ENCODE measurements at regions not wholly inside any gene's neighbourhood (a gene's known extent, or its start where the extent isn't known, plus 50 kb on each side); places are given as distances from the start of the nearest gene placed in this dataset.
"Not testable (repeated sequence)": the region's sequence is repeated elsewhere in the genome, so short reads cannot be mapped to it uniquely, and the experiment has no call there.

- H3K4me2 ChIP-seq (ENCODE audit: insufficient read depth, insufficient read length, low read length); DNase-seq; H3K27me3 ChIP-seq (ENCODE audit: insufficient read depth, low read length); H2BK15ac ChIP-seq (ENCODE audit: low read depth, low read length); H3K9me3 Mint-ChIP-seq; H3K9me3 ChIP-seq (ENCODE audit: control insufficient read depth, low read depth, low read length); H3K4ac ChIP-seq (ENCODE audit: low read depth, low read length); H3K14ac ChIP-seq (ENCODE audit: insufficient read depth, low read length); H3K4me3 Mint-ChIP-seq; H3K27ac ChIP-seq (ENCODE audit: insufficient read length, low read depth, low read length); H4K5ac ChIP-seq (ENCODE audit: insufficient read length, low read depth, low read length); H3K79me2 ChIP-seq (ENCODE audit: insufficient read depth, low read length); H3T11ph ChIP-seq (ENCODE audit: low read length); H2AK5ac ChIP-seq (ENCODE audit: insufficient read length, low read length); H3K79me1 ChIP-seq (ENCODE audit: insufficient read depth, low read depth, low read length, poor library complexity, severe bottlenecking); H3K23ac ChIP-seq (ENCODE audit: insufficient read length, low read depth, low read length); H3K23me2 ChIP-seq (ENCODE audit: insufficient read length, low read depth, low read length, poor library complexity, severe bottlenecking); H3K27me3 Mint-ChIP-seq (ENCODE audit: low read depth); H2BK20ac ChIP-seq (ENCODE audit: low read depth, low read length, poor library complexity, severe bottlenecking); H3K56ac ChIP-seq (ENCODE audit: insufficient read length, low read depth, low read length); H3K4me1 Mint-ChIP-seq; H2BK5ac ChIP-seq (ENCODE audit: insufficient read length, low read length); H3K9ac ChIP-seq (ENCODE audit: extremely low read depth, insufficient read length, low read length); H3K18ac ChIP-seq (ENCODE audit: insufficient read length, low read depth, low read length); H4K91ac ChIP-seq (ENCODE audit: insufficient read length, low read depth, low read length); H4K20me1 ChIP-seq (ENCODE audit: control insufficient read depth, insufficient read depth, insufficient read length); H2BK120ac ChIP-seq (ENCODE audit: low read depth, low read length, poor library complexity, severe bottlenecking); H4K8ac ChIP-seq (replicated peaks; ENCODE audit: insufficient read length, low read depth, low read length); H2BK12ac ChIP-seq (ENCODE audit: insufficient read length, low read depth, low read length); H2AFZ ChIP-seq (ENCODE audit: low read length); H3K4me1 ChIP-seq (ENCODE audit: insufficient read depth, low read length): not testable (repeated sequence)
- peaks cover 21 to 37% (median 32%) of the 10 kb centered on the region in 3 experiments; a peak in 6 of 7 replicates for H3K36me3 Mint-ChIP-seq (ENCODE audit: insufficient read depth in 1 of 3, low read depth in 3 of 3)
- no CpG with 5 or more reads among the region's 5 CpGs for WGBS (ENCODE audit: extremely low coverage, insufficient read length, low lambda C conversion rate)
- H3K27ac Mint-ChIP-seq, result peak overlapping the region in 1 of 3 experiments; percentile 34; a peak in 2 of 7 replicates
Observed at GRCh38 chr16:70023956-70024355, 72.8 kb downstream of the CLEC18A start.

GRCh38 chr16:70026165-70026854 lies 75.2 kb downstream of the CLEC18A start:
- H4K20me1 ChIP-seq (ENCODE audit: control insufficient read depth, insufficient read depth, insufficient read length); H3K23ac ChIP-seq (ENCODE audit: insufficient read length, low read depth, low read length); H3K4me2 ChIP-seq (ENCODE audit: insufficient read depth, insufficient read length, low read length); H3K9me3 ChIP-seq (ENCODE audit: control insufficient read depth, low read depth, low read length); H3K4me3 Mint-ChIP-seq; H3K18ac ChIP-seq (ENCODE audit: insufficient read length, low read depth, low read length); H3K14ac ChIP-seq (ENCODE audit: insufficient read depth, low read length); H4K5ac ChIP-seq (ENCODE audit: insufficient read length, low read depth, low read length); H2AK5ac ChIP-seq (ENCODE audit: insufficient read length, low read length); H3K9ac ChIP-seq (ENCODE audit: extremely low read depth, insufficient read length, low read length); H2BK12ac ChIP-seq (ENCODE audit: insufficient read length, low read depth, low read length); H3K23me2 ChIP-seq (ENCODE audit: insufficient read length, low read depth, low read length, poor library complexity, severe bottlenecking); H4K8ac ChIP-seq (replicated peaks; ENCODE audit: insufficient read length, low read depth, low read length); H3K4me1 Mint-ChIP-seq; H3K27me3 Mint-ChIP-seq (ENCODE audit: low read depth); H2BK120ac ChIP-seq (ENCODE audit: low read depth, low read length, poor library complexity, severe bottlenecking); H2BK15ac ChIP-seq (ENCODE audit: low read depth, low read length); H2BK20ac ChIP-seq (ENCODE audit: low read depth, low read length, poor library complexity, severe bottlenecking); H2BK5ac ChIP-seq (ENCODE audit: insufficient read length, low read length); H3K9me3 Mint-ChIP-seq; H3K56ac ChIP-seq (ENCODE audit: insufficient read length, low read depth, low read length); H3T11ph ChIP-seq (ENCODE audit: low read length); H3K79me2 ChIP-seq (ENCODE audit: insufficient read depth, low read length); H3K4ac ChIP-seq (ENCODE audit: low read depth, low read length); H4K91ac ChIP-seq (ENCODE audit: insufficient read length, low read depth, low read length); DNase-seq; H2AFZ ChIP-seq (ENCODE audit: low read length); H3K4me1 ChIP-seq (ENCODE audit: insufficient read depth, low read length); H3K79me1 ChIP-seq (ENCODE audit: insufficient read depth, low read depth, low read length, poor library complexity, severe bottlenecking); H3K27ac ChIP-seq (ENCODE audit: insufficient read length, low read depth, low read length); H3K27me3 ChIP-seq (ENCODE audit: insufficient read depth, low read length): not testable (repeated sequence)
- Mint-ChIP-seq H3K27ac (peak overlapping the region in 2 of 3 experiments; percentile 55 to 59; a peak in 3 of 7 replicates), H3K36me3 (ENCODE audit: insufficient read depth in 1 of 3, low read depth in 3 of 3) (peaks cover 16 to 40% (median 38%) of the 10 kb centered on the region in 3 experiments; a peak in 6 of 7 replicates)
- WGBS (ENCODE audit: extremely low coverage, insufficient read length, low lambda C conversion rate), result no CpG with 5 or more reads among the region's 8 CpGs

Measured in H9 (cell line).